ENCODE measurements at regions not wholly inside any gene's neighbourhood (a gene's known extent, or its start where the extent isn't known, plus 50 kb on each side); places are given as distances from the start of the nearest gene placed in this dataset.

DNA sequence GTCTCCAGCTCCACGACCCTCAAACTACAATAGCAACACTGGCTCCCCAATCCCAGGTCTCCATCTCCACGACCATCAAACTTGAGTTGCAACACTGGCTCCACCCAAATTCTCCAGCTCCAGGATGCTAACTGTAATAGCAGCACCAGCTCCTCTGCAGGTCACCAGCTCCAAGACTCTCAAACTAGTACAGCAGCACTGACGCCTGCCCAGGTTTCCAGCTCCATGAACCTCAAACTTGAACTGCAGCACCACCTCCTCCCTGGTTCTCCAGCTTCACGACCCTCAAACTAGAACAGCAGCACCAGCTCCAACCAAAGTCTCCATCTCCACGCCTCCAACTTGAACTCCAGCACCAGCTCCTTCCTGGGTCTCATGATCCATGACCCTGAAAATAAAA, 353.8 kb downstream of the PREX1 start:
- Histone ChIP-seq H3K27ac (ENCODE audit: low read depth, low read length) (no peak overlapping the region), H3K27me3 (ENCODE audit: control insufficient read depth, insufficient read depth, low read length, poor library complexity, severe bottlenecking) (peaks cover 48% of the 10 kb centered on the region), H3K9me3 (ENCODE audit: control insufficient read depth, low read length) (no peaks in the 10 kb centered on the region), H3K36me3 (ENCODE audit: control insufficient read depth, insufficient read depth, low read length) (no peaks in the 10 kb centered on the region), H3K9ac (ENCODE audit: extremely low read depth, low read length, poor library complexity, severe bottlenecking) (no peak overlapping the region), H3K4me1 (ENCODE audit: control insufficient read depth, insufficient read depth, low read length) (peaks cover 2% of the 10 kb centered on the region), H3K4me3 (ENCODE audit: low read length) (no peak overlapping the region)
- WGBS, 2 experiments (ENCODE audit: insufficient coverage in 1 of 2, insufficient read length in 1 of 2): 69 to 85% methylated on average over 3 to 5 of the region's 5 CpGs
- H3K4me3 Mint-ChIP-seq: no peak overlapping the region
- TF ChIP-seq, protein P1, sequence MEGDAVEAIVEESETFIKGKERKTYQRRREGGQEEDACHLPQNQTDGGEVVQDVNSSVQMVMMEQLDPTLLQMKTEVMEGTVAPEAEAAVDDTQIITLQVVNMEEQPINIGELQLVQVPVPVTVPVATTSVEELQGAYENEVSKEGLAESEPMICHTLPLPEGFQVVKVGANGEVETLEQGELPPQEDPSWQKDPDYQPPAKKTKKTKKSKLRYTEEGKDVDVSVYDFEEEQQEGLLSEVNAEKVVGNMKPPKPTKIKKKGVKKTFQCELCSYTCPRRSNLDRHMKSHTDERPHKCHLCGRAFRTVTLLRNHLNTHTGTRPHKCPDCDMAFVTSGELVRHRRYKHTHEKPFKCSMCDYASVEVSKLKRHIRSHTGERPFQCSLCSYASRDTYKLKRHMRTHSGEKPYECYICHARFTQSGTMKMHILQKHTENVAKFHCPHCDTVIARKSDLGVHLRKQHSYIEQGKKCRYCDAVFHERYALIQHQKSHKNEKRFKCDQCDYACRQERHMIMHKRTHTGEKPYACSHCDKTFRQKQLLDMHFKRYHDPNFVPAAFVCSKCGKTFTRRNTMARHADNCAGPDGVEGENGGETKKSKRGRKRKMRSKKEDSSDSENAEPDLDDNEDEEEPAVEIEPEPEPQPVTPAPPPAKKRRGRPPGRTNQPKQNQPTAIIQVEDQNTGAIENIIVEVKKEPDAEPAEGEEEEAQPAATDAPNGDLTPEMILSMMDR (conservative IDR thresholded peaks at IDR 0.05): no peak
- H3K4me1 Mint-ChIP-seq: peaks cover under 1% of the 10 kb centered on the region
- no peak for DNase-seq
- no peaks in the 10 kb centered on the region for H3K9me3 Mint-ChIP-seq
- no peaks in the 10 kb centered on the region for H3K36me3 Mint-ChIP-seq (ENCODE audit: low read depth)
- H3K27me3 Mint-ChIP-seq (ENCODE audit: insufficient read depth): peaks cover 12% of the 10 kb centered on the region
- H3K27ac Mint-ChIP-seq: no peak overlapping the region

DNA sequence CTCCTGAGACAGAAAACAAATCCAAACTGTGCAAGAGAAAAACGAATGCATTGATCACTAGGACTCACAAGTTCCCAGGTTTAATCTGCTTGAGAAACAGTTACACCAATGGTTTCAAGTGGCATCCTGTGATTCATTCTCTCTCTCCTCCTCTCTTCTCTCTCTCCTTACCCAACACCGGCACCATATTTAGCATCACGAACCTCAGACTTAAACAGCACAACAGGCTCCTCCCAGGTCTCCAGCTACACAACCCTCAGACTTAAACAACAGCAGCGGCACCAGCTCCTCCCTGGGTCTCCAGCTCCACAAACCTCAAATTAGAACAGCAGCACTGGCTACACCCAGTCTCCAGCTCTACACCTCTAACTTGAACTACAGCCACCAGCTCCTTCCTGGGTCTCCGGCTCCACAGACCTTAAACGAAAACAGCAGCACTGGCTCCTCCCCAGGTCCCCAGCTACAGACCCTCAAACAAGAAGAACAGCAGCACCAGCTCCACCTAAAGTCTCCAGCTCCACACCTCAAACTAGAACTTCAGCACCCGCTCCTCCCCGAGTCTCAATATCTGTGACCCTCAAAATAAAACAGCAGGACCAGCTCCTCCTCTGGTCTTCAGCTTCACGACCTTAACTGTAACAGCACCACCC, 355.9 kb downstream of the PREX1 start:
- peaks cover 4% of the 10 kb centered on the region for H3K9me3 Mint-ChIP-seq
- no peaks in the 10 kb centered on the region for H3K36me3 Mint-ChIP-seq (ENCODE audit: low read depth)
- peaks cover 13% of the 10 kb centered on the region for H3K27me3 Mint-ChIP-seq (ENCODE audit: insufficient read depth)
- H3K4me1 Mint-ChIP-seq: no peaks in the 10 kb centered on the region
- H3K36me3 ChIP-seq (ENCODE audit: control insufficient read depth, insufficient read depth, low read length): no peaks in the 10 kb centered on the region
- TF ChIP-seq, protein P1 (conservative IDR thresholded peaks at IDR 0.05): no peak
- DNase-seq: no peak
- H3K9ac ChIP-seq (ENCODE audit: extremely low read depth, low read length, poor library complexity, severe bottlenecking): no peak overlapping the region
- H3K27ac ChIP-seq (ENCODE audit: low read depth, low read length): no peak overlapping the region
- H3K27ac Mint-ChIP-seq: no peak overlapping the region
- no peak overlapping the region for H3K4me3 ChIP-seq (ENCODE audit: low read length)
- H3K9me3 ChIP-seq (ENCODE audit: control insufficient read depth, low read length): no peaks in the 10 kb centered on the region
- H3K4me3 Mint-ChIP-seq: no peak overlapping the region
- WGBS, 2 experiments (ENCODE audit: insufficient coverage in 1 of 2, insufficient read length in 1 of 2): 79 to 89% methylated on average over 6 to 9 of the region's 9 CpGs
- peaks cover 44% of the 10 kb centered on the region for H3K27me3 ChIP-seq (ENCODE audit: control insufficient read depth, insufficient read depth, low read length, poor library complexity, severe bottlenecking)
- no peaks in the 10 kb centered on the region for H3K4me1 ChIP-seq (ENCODE audit: control insufficient read depth, insufficient read depth, low read length)

DNA sequence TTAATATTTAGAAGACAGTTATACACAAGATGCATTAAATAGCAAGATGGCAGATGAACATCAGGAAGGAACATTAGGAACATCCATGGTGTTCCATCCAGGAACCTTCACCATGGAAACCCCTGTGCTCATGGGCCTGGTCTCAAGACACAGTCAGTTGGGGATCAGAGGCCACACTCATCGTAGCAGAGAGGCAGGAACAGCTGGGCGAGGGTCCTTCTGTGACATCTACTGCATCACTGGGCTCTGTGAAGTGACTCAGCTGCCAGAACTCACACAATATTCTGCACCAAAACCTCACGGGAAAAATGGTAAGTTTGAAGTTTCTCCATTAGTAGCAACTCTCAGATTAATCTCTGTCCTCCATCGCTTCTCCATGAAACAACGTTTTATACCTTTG, 356.6 kb downstream of the PREX1 start:
- H3K9me3 ChIP-seq (ENCODE audit: control insufficient read depth, low read length): no peaks in the 10 kb centered on the region
- DNase-seq: no peak
- no peaks in the 10 kb centered on the region for H3K36me3 ChIP-seq (ENCODE audit: control insufficient read depth, insufficient read depth, low read length)
- H3K27ac ChIP-seq (ENCODE audit: low read depth, low read length): no peak overlapping the region
- peaks cover 41% of the 10 kb centered on the region for H3K27me3 ChIP-seq (ENCODE audit: control insufficient read depth, insufficient read depth, low read length, poor library complexity, severe bottlenecking)
- no peaks in the 10 kb centered on the region for H3K4me1 ChIP-seq (ENCODE audit: control insufficient read depth, insufficient read depth, low read length)
- Mint-ChIP-seq H3K36me3 (ENCODE audit: low read depth) (no peaks in the 10 kb centered on the region), H3K4me1 (no peaks in the 10 kb centered on the region), H3K27me3 (ENCODE audit: insufficient read depth) (peaks cover 9% of the 10 kb centered on the region), H3K9me3 (peaks cover 4% of the 10 kb centered on the region), H3K4me3 (no peak overlapping the region), H3K27ac (no peak overlapping the region)
- WGBS, 2 experiments (ENCODE audit: insufficient coverage in 1 of 2, insufficient read length in 1 of 2): 61 to 82% methylated on average over 3 to 4 of the region's 5 CpGs
- no peak overlapping the region for H3K4me3 ChIP-seq (ENCODE audit: low read length)
- TF ChIP-seq, protein P1 (conservative IDR thresholded peaks at IDR 0.05): no peak
- H3K9ac ChIP-seq (ENCODE audit: extremely low read depth, low read length, poor library complexity, severe bottlenecking): no peak overlapping the region
